ENCODE measurements at regions not wholly inside any gene's neighbourhood (a gene's known extent, or its start where the extent isn't known, plus 50 kb on each side); places are given as distances from the start of the nearest gene placed in this dataset.
"Not testable (repeated sequence)": the region's sequence is repeated elsewhere in the genome, so short reads cannot be mapped to it uniquely, and the experiment has no call there.

GRCh38 chr6:86872810-86873209 lies 64.5 kb upstream of the HTR1E start:
- in situ Hi-C loops (cut with MboI; ENCODE audit: low pct_unique_long_range_greater_than_20kb, low sequenced_read_pairs, unreplicated experiment); DNase-seq (ENCODE audit: low spot score): not testable (repeated sequence)

DNA sequence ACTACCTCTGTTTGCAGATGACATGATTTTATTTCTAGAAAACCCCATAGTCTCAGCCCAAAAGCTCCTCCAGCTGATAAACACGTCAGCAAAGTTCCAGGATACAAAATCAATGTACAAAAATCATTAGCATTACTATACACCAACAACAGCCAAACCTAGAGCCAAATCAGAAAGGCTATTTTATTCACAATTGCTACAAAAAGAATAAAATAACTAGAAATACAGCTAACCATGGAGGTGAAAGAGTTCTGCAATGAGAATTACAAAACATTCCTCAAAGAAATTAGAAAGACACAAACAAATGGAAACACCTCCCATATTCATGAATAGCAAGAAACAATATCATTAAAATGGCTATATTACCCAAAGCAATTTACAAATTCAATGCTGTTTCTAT lies 65.6 kb upstream of the HTR1E start:
- no peak for TF ChIP-seq CTCF (IDR thresholded peaks at IDR 0.05; ENCODE audit: extremely low read depth, insufficient read depth, missing control alignments)
- no peak for DNase-seq (ENCODE audit: low spot score)
- in situ Hi-C loops (cut with MboI; ENCODE audit: low pct_unique_long_range_greater_than_20kb, low sequenced_read_pairs, unreplicated experiment) = no loop called here

- in situ Hi-C loops (cut with MboI; ENCODE audit: low pct_unique_long_range_greater_than_20kb, low sequenced_read_pairs, unreplicated experiment) = no loop called here
- no peak for DNase-seq (ENCODE audit: low spot score)
- no peak for TF ChIP-seq CTCF (IDR thresholded peaks at IDR 0.05; ENCODE audit: extremely low read depth, insufficient read depth, missing control alignments)
Observed at GRCh38 chr6:86869500-86869899, 67.8 kb upstream of the HTR1E start.

DNA sequence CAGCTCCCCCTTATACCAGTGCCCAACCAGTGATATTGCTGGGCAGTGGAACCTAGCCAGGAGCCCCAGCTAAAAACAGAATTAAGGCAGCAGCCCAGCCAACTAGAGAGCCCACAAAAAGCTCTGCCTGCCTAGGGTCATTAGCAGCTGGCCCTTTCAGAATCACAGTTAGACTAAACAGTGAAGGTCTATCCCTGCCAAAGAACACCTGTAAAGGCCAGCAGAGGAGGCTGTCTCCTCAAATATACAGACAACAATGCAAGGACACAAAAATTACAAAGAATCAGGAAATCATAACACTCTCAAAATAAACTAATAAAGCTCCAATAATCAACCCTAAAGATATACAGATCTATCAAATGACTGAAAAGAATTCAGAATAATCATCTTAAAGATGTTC lies 77.8 kb upstream of the HTR1E start:
- TF ChIP-seq CTCF (IDR thresholded peaks at IDR 0.05; ENCODE audit: extremely low read depth, insufficient read depth, missing control alignments) = peak; percentile 8
- in situ Hi-C loops (cut with MboI; ENCODE audit: low pct_unique_long_range_greater_than_20kb, low sequenced_read_pairs, unreplicated experiment) = no loop called here
- DNase-seq (ENCODE audit: low spot score) = no peak

- no peak for DNase-seq (ENCODE audit: low spot score)
- no peak for TF ChIP-seq CTCF (IDR thresholded peaks at IDR 0.05; ENCODE audit: extremely low read depth, insufficient read depth, missing control alignments)
- in situ Hi-C loops (cut with MboI; ENCODE audit: low pct_unique_long_range_greater_than_20kb, low sequenced_read_pairs, unreplicated experiment) = no loop called here
Observed at GRCh38 chr6:86858970-86859369, 78.4 kb upstream of the HTR1E start.

DNA sequence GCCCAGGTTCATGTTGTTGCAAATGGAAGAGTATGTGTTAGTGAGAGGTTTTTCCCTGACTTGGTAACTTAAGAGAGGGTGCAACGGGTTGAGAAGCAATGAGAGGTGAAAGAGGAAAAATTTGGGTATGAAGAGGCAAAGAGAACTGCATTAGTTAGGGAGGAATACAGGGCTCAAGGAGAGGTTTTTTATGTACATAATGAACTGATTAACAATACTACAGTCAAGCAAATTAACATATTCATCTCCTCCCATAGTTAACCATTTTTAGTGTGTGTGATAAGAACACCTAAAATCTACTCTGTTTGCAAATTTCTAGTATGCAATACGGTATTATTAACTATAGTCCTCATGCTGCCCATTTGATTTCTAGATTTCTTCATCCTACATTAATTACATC lies 79.5 kb upstream of the HTR1E start:
- in situ Hi-C loops (cut with MboI; ENCODE audit: low pct_unique_long_range_greater_than_20kb, low sequenced_read_pairs, unreplicated experiment) = no loop called here
- no peak for DNase-seq (ENCODE audit: low spot score)
- TF ChIP-seq CTCF (IDR thresholded peaks at IDR 0.05; ENCODE audit: extremely low read depth, insufficient read depth, missing control alignments) = no peak

GRCh38 chr6:86856937-86857563 lies 80.3 kb upstream of the HTR1E start:
- in situ Hi-C loops (cut with MboI; ENCODE audit: low pct_unique_long_range_greater_than_20kb, low sequenced_read_pairs, unreplicated experiment) = no loop called here
- DNase-seq (ENCODE audit: low spot score) = peak; percentile 12
- peak; percentile 85 for TF ChIP-seq CTCF (IDR thresholded peaks at IDR 0.05; ENCODE audit: extremely low read depth, insufficient read depth, missing control alignments)
